HFFc6 (cell line): ENCODE measurements at regions not wholly inside any gene's neighbourhood (a gene's known extent, or its start where the extent isn't known, plus 50 kb on each side); places are given as distances from the start of the nearest gene placed in this dataset.

ENCODE experiments used
- DNase-seq: peaks from one replicate; pipeline ENCODE4 v3.0.0-alpha.2; 2018
- H3K27ac Mint-ChIP-seq: 2 replicates; pipeline ENCODE4 v1.8.0; 2020; ENCODE audit warnings: mild to moderate bottlenecking, mixed read lengths
- H3K27me3 Mint-ChIP-seq: 2 replicates; pipeline ENCODE4 v1.8.0; 2021; ENCODE audit warnings: mild to moderate bottlenecking, moderate library complexity, mixed read lengths; ENCODE audit not compliant: insufficient read depth
- H3K36me3 Mint-ChIP-seq: 2 replicates; pipeline ENCODE4 v1.8.0; 2021; ENCODE audit warnings: low read depth, mixed read lengths
- H3K4me1 Mint-ChIP-seq: 2 replicates; pipeline ENCODE4 v1.8.0; 2020; ENCODE audit warnings: low read depth, mixed read lengths
- H3K4me3 Mint-ChIP-seq: 2 replicates; pipeline ENCODE4 v1.8.0; 2020; ENCODE audit warnings: mild to moderate bottlenecking, moderate library complexity, mixed read lengths
- H3K9me3 Mint-ChIP-seq: 2 replicates; pipeline ENCODE4 v1.8.0; 2020; ENCODE audit warnings: mild to moderate bottlenecking, mixed read lengths
- TF ChIP-seq, protein P1 (sequence below): fragments of 200-600 bp; sonication (generic); IDR thresholded peaks from 2 replicates; pipeline ENCODE4 v1.5.0; 2021; ENCODE audit warnings: antibody characterized with exemption, mild to moderate bottlenecking

DNA sequence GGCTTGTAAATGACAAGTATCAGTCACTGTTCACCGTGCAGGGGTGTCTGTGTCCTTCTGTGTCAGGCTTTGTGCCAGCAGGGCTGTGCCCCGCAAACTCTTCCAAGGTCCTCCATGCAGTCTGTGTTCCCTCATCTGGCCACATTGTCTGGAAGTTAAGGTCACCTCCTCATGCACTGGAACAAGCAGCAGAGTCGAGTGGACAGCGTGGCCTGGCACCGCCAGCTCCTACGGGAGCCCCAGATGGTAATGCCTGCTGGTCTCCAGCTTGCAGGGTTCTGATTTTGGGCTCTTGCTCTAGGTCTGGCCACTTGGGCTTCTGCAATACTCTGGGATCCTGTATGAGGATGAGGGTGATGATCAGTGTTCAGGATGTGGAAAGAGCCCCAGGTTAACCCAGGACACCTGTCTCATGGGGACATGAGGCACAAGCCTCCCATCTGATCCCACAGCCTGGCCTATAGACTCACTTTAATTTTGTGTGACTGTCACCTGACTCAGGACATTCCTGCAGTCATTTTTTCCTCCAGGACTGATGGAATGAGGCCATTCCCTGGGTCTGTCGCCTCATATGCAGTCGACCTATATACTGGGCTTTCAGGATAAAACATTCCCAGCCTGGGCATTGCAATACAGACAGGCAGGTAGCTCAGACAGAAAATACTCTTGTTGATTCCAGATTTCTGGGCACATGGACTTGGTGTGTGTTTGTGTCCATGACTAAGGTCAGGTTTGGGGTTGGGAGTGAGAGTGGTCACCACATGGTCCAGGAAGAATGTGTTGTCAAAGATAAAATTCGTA is 106.3 kb upstream of the TOP3B start:
- DNase-seq, result no peak
- peaks cover 21% of the 10 kb centered on the region for H3K27me3 Mint-ChIP-seq
- H3K27ac Mint-ChIP-seq, result no peak overlapping the region
- TF ChIP-seq, protein P1, sequence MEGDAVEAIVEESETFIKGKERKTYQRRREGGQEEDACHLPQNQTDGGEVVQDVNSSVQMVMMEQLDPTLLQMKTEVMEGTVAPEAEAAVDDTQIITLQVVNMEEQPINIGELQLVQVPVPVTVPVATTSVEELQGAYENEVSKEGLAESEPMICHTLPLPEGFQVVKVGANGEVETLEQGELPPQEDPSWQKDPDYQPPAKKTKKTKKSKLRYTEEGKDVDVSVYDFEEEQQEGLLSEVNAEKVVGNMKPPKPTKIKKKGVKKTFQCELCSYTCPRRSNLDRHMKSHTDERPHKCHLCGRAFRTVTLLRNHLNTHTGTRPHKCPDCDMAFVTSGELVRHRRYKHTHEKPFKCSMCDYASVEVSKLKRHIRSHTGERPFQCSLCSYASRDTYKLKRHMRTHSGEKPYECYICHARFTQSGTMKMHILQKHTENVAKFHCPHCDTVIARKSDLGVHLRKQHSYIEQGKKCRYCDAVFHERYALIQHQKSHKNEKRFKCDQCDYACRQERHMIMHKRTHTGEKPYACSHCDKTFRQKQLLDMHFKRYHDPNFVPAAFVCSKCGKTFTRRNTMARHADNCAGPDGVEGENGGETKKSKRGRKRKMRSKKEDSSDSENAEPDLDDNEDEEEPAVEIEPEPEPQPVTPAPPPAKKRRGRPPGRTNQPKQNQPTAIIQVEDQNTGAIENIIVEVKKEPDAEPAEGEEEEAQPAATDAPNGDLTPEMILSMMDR, result no peak
- H3K4me3 Mint-ChIP-seq, result no peak overlapping the region
- no peaks in the 10 kb centered on the region for H3K36me3 Mint-ChIP-seq
- no peaks in the 10 kb centered on the region for H3K9me3 Mint-ChIP-seq
- H3K4me1 Mint-ChIP-seq, result peaks cover 8% of the 10 kb centered on the region

DNA sequence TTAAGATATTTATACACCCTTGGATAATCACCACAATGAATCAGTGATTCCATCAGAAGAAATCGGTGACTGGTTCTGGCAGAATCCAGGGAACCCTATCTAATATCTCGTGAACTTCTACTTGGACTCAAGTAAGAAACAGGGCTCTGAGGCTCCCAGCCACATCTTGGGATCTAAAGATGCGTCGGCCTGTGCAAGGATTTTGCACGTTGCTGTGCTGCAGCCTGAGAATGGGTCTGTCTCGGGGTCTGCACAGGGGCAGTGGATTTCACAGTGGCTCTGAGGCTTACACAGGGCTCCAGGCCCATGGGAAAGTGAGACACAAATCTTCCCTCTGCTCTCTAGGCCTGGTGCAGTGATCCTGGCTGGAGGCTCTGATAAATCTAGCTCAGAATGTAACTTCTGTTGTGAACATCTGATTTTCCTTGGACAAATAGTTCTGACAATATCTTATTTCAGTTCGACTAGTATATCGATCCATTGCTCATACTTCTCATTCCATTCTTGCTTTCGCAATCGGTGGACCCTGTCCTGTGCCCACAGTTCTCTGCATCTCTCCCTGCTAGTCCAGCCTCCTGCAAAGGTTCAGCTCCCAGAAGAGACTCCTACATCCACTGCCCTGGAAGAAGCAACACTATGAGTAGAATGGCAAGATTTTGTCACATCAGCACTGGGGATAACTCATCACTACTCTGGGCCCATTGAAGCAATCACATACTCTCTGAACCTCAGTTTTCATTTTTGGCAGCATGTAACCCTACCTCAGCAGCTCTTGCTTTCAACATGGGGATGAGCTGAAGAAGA is 105.5 kb upstream of the TOP3B start:
- Mint-ChIP-seq H3K27me3 (peaks cover 26% of the 10 kb centered on the region), H3K9me3 (no peaks in the 10 kb centered on the region), H3K27ac (no peak overlapping the region), H3K4me1 (peaks cover 8% of the 10 kb centered on the region), H3K36me3 (no peaks in the 10 kb centered on the region), H3K4me3 (no peak overlapping the region)
- DNase-seq, result no peak
- TF ChIP-seq, protein P1, result no peak

DNA sequence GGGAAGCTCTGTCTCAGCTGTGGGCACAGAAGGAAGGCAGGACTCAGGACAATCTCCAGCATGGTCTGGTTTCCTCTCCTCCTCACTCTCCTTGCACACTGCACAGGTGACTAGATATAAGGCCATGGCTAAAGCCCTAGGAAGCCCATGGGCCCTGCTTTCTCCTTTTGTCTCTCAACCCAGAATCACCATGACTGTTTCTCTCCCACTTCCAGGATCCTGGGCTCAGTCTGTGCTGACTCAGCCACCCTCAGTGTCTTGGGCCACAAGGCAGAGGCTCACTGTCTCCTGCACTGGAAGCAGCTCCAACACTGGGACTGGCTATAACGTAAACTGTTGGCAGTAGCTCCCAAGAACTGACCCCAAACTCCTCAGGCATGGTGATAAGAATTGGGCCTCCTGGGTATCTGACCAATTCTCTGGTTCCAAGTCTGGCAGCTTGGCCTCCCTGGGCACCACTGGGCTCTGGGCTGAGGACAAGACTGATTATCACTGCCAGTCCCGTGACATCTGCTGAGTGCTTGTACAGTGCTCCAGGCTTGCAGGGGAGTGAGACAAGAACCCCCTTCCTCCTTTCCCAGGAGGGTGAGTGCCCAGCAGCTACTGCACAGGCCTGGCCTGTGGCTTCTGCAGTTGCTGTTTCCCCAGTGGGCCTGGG is 104.0 kb upstream of the TOP3B start:
- H3K4me3 Mint-ChIP-seq, result no peak overlapping the region
- TF ChIP-seq, protein P1, result no peak
- peaks cover 21% of the 10 kb centered on the region for H3K27me3 Mint-ChIP-seq
- peak; percentile 11 for DNase-seq
- H3K4me1 Mint-ChIP-seq, result peaks cover 15% of the 10 kb centered on the region
- H3K27ac Mint-ChIP-seq, result no peak overlapping the region; the same call in 1 of the 2 replicates
- H3K9me3 Mint-ChIP-seq, result no peaks in the 10 kb centered on the region
- no peaks in the 10 kb centered on the region for H3K36me3 Mint-ChIP-seq

DNA sequence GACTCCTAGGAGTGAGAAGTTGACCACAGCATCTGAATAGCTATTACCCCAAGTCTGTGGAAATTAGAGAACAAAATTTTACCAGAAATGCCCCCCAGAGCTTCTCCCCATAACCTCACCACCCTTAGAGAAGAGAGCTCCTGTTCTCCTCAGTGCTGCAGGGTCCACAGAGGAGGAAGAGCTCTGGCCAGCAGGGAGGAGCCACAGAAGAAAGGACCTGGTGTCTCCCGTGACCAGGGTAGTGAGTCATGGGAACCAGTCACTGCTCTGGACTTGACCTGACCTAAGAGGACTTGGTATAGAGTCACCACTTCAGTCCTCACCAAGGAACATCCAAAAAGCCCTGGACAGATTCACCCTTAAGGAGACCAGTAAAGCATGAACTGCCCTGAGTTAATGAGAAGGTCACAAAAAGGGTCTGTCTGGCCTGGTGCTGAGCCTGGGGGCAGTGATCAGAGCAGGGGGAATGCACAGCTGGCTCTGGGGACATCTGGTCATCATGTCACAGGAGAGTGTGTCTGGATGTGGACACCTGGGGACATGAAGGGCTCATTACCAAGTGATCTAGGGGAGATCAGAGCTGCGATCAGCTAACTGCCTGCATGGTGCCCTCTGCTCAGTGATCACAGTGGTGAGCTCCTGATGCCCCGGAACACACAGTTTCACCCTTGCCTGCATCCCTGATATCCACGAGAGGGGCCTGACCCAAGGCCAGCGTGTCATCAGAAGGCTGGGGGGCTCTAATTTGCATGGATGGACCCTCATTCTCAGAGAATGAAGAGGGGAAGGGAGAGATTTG is 103.3 kb upstream of the TOP3B start:
- Mint-ChIP-seq H3K4me1 (peaks cover 15% of the 10 kb centered on the region), H3K27ac (no peak overlapping the region; the same call in 1 of the 2 replicates), H3K27me3 (peaks cover 14% of the 10 kb centered on the region), H3K4me3 (no peak overlapping the region), H3K36me3 (no peaks in the 10 kb centered on the region), H3K9me3 (no peaks in the 10 kb centered on the region)
- peak; percentile 13 for DNase-seq
- TF ChIP-seq, protein P1, result no peak

DNA sequence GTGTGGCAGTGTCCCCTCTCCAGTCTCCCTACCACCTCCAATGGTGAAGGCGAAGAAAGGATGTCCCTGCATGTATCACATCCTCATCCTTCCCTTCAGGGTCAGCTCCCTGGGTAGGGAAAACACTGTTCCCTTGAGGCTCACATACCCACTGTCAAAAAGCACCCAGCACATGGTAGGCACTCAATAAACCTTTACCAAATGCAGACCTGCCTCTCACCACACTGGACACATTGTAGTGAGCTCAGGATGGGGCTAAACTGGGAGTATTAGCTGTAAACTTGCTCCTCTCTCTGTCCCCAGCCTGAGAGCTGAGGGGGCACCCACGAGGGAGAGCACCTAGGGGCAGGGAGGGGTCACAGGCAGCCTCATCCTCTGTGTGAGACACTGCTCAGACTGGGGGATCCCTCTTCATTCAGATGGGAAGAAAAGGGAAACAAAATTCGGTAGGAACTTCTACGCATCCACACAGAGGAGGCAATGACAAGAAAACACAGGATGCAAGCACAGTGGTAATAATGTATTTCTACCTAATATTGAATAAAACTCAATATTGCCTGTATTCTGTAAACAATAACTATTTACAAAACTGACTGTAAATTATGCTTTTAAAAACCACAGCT is 101.6 kb upstream of the TOP3B start:
- Mint-ChIP-seq H3K36me3 (no peaks in the 10 kb centered on the region), H3K27me3 (peaks cover 28% of the 10 kb centered on the region), H3K27ac (no peak overlapping the region)

More for the DNA sequence above, 101.6 kb upstream of the TOP3B start:
- Mint-ChIP-seq H3K4me3 (no peak overlapping the region), H3K9me3 (no peaks in the 10 kb centered on the region), H3K4me1 (peaks cover 15% of the 10 kb centered on the region)
- TF ChIP-seq, protein P1, result no peak
- DNase-seq, result no peak
